GDM1 (cell line): ENCODE measurements at regions not wholly inside any gene's neighbourhood (a gene's known extent, or its start where the extent isn't known, plus 50 kb on each side); places are given as distances from the start of the nearest gene placed in this dataset.

Experiments used
- DNase-seq: peaks from one replicate; lab custom pipeline; 2025; lab: John Stamatoyannopoulos, UW

DNA sequence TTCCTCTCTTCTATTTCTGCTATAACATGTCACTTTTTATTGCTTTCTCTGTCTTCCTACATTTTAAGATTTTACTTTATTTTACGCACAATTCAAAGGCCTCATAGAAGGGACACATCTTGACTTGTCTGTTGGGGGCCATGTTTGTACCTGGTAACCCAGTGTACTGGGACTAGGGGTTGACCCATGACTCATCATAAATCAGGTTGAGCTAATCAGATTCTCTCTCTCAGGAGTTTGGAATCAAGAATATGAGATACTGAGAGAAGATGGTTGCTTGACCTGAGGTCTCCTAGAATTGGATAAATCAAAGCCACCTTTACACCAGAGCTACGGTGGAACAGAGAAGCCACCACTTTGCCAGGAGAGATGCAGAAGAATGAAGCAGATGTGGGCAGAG lies 153.0 kb downstream of the UXS1 start:
- DNase-seq: no peak

DNA sequence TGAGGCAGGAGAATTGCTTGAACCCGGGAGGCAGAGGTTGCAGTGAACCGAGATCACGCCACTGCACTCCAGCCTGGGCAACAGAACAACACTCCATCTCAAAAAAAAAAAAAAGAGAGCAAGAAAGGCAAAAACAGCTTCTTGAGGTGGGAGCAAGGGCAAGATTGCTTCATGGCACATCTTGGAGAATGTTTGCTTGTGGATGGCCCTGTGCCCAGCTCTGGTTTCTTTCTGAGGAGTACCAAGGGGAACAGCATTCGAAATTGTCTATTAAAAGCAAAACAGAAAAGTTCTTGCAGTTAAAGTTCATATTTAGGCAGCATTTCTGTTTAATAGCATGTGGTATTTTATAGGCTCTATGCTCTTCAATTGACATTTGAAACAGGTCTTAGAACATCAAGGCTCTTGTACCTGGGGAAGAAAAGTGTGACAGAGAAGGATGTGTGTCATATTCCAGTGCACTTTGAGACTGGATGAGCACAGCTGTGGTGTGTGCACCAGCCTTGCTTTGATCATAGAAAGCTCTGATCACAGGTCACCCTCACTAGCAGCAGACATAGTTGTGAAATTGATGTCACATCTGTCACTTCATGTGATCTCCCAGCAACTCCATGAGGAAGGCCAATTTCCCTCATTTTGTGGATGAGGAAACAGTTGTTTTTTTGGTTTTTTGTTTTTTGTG lies 154.3 kb downstream of the UXS1 start:
- no peak for DNase-seq

DNA sequence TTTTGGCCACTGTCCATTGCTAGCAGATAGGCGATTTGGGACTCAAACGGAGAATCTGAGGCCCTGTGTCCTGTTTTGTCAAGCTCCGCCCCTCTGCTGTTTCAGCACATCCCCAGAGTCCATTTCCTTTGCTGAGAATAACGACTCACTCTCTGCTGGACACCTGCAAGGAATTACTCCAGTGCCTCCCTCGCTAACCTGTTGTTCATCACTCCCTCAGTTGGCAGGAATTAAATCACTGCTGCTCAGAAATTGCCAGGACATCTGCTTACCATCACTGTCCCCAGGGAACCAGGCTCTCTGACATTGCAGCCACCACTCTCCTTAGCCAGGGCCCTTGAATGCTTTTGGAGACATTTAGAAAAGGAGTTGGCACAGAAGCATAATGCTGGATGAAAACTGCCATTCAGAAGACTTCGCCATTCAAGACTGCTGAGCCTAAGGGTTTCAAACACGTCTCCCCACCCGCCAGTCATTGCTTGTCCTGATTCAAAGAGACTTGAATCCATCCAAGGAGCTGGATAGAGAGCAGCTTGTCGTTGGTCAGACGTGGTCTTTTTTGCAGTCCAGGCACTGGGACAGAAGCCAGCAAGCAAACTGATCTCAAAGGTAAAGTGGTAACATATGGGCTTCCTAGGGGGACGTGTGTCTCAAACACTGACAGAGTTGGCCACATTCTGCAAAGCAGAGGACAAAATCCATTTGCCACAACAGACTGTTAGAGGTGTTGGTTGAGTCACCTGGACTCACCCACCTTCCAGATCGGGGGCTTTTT lies 155.3 kb downstream of the UXS1 start:
- no peak for DNase-seq

DNA sequence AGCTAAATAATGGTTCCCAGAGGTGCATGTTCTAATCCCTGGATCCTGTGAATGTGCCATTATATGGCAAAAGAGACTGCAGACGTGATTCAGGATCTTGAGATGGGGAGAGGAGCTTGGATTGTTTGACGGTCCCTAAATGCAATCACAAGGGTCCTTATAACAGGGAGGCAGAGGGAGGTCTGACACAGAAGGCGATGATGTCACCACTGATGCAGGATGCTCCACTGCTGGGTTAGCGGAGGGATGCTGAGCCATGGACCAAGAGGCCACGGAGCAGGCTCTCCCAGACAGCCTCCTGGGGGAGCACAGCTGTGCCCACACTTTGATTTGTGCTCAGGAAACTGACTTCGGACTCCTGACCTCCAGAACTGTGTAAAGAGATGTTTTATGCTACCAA lies 156.2 kb downstream of the UXS1 start:
- DNase-seq: no peak

DNA sequence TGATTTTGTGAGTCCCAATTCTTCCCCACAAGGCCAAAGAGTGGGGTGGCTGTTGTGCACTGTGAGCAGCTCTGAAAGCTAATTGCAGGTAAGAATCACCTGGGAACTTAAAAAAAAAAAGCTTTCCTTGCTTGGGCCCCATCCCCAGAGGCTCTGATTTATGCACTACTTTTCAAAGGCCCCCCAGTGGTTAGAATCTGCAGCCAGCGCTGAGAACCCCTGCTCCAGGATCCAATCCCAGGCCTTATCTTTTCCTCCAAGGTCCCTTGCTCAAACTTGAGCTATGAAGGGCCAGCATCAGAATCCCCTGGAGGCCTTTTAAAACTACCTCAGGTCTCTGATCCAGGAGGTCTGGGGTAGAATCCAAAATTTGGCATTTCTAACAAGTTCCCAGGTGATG lies 156.8 kb downstream of the UXS1 start:
- DNase-seq: no peak

DNA sequence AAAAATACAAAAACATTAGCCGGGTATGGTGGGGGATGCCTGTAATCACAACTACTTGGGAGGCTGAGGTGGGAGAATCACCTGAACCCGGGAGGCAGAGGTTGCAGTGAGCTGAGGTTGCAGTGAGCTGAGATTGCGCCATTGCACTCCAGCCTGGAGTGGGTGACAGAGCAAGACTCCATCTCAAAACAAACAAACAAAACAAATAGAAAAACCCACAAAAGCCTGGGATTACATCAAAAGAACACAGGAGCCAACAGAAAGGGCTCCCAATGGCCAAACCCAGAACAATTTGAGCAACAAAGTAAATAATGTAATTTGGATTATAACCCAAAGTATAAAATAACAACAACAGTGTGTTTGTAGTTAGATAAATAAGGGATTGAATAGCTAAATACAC lies 159.8 kb downstream of the UXS1 start:
- DNase-seq: no peak

DNA sequence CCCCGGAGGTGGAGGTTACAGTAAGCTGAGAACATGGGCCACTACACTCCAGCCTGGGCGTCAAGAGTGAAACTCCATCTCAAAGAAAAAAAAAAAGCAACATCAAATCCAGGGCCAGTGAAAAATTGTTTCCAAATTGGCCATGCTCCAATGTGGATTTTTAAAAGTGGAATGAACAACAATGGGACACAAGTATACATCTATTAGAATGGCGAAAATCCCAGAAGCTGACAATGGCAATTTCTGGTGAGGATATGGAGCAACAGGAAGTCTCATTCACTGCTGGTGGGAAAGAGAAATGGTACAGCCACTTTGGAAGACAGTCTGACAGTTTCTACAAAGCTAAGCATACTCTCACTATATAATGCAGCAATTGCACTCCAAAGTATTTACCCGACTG lies 161.4 kb downstream of the UXS1 start:
- DNase-seq: no peak

DNA sequence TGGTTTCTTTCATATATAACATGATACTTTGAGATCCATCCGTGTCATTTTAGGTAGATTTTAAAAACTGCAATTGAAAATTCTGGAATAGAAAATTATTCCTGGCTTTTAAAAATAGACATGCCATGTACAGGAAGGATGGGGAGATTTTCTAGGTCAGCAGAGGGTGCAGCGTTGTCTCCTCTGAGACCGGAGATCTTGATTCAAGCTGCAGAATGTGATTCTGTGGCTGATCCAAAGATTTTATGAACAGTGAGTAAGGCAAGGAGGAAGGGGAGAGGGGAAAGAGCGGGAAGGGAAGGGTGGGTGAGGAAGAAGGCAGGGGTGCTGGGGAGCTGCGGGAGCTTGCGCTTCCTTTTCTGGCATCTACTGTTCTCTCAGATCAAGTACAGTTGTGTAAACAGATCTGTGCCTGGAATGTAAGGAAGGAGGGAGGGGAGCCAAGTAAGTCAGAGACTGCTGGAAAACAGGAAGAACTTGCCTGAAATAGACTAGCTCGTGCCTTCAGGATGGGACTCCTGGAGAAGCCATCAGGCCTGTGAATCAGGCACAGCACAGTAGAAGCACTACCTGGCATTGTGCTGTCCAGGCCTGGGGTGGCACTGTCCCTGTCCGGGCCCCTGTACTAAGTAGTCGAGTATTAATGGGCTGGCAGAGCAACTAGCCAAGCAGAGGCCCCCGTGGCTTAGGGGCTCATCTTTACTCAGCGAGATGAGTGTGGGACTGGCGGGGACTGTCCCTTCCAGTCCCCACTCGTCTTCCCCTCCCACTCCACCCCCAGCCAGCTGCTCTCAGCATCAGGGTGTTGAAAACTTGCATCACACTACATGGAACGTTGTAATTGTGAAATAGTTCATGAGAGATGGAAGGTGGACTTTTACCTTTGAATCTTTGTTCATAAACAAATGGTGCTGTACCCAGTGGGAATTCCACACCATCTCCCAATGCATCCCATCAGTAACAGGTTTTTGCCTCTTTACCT lies 163.5 kb downstream of the UXS1 start:
- no peak for DNase-seq

DNA sequence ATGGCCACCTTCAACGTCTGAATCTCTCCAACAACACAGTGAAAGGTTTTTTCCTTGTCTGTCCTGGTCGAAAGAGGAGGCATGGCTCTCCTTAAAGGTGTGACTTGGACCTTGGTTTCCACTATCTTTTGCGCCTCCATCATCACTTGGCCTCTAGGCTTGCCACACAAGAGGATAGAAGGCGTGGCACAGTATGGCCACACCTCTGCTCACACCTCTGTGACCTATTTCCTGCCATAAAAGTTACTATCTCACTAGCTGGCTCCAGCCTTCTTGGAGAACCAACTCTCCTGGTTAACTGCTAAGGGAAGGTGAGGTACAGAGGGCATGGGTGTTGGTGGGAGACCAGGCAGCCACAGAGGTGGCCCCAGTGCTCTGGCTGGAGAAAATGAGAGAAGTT lies 165.9 kb downstream of the UXS1 start:
- DNase-seq: no peak

DNA sequence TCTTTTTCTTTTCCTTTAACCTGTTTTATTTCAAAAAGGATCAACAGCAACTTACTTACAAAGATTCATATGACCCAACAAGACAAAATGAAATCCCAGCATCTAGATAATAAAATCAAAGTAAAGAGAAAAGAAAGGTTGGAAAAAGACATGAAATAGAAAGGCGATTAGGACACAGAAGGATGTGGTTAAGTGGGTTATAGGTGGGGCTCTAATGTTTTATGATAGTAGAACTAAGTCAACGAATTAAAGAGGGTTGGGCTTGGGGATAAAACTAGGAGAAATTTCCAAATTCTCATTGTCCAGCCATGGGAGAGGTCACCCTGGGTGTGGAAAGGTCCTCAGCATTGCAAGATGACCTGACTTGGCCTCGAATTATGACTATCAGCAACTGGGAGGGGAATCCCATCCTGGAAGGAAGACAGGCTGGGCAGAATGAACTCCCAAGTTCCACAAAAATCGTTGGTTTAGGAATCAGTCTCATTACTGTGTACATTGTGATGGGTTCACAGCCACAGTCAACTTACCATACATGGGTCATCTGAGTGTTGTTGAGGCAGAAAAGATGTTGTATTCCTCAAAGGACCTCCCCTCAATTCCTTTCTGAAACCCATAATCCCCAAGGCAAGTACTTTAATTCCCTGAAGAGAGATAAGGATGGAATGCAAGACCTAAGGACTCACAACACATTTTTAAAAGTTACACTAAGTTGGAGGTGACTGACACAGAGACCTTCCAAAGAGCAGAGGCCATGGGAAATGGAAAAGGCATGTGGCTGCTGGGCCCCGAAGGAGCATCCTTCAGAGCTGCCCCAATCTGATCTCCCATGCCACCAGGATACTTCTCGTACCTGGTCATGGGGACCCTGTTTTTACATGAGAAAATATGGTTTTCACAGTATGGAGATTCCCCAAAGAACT lies 167.6 kb downstream of the UXS1 start:
- DNase-seq: no peak

DNA sequence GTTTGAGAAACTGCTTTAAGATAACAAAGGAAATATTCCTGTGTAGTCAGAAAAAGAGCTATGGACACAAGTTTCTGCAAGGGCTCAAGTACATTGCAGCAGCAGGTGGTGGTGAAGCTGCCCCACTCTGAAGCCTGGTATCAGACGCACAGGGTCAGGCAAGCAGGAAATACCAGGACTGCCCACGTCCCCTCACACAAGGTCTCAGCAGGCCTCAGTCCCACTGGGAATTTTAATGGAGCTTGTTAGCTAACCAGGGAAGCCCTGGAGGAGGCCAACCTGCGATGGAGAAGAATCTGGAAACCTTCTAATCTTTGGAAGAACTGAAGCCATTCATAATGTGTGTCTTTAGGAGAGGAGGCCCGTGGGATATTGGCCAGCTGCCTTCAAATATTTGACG lies 168.3 kb downstream of the UXS1 start:
- no peak for DNase-seq

DNA sequence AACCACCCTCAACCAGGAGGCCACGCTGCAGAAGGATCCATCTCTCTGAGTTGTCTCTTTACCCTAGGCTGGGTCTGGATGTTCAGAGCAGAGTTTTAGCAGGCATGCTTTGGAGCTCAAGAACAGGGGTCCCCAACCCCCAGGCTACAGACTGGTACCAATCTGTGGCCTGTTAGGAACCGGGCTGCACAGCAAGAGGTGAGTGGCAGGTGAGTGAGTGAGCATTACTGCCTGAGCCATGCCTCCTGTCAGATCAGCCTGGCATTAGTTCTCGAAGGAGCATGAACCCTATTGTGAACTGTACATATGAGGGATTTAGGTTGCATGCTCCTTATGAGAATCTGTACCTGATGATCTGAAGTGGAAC lies 172.5 kb downstream of the UXS1 start:
- DNase-seq: no peak

DNA sequence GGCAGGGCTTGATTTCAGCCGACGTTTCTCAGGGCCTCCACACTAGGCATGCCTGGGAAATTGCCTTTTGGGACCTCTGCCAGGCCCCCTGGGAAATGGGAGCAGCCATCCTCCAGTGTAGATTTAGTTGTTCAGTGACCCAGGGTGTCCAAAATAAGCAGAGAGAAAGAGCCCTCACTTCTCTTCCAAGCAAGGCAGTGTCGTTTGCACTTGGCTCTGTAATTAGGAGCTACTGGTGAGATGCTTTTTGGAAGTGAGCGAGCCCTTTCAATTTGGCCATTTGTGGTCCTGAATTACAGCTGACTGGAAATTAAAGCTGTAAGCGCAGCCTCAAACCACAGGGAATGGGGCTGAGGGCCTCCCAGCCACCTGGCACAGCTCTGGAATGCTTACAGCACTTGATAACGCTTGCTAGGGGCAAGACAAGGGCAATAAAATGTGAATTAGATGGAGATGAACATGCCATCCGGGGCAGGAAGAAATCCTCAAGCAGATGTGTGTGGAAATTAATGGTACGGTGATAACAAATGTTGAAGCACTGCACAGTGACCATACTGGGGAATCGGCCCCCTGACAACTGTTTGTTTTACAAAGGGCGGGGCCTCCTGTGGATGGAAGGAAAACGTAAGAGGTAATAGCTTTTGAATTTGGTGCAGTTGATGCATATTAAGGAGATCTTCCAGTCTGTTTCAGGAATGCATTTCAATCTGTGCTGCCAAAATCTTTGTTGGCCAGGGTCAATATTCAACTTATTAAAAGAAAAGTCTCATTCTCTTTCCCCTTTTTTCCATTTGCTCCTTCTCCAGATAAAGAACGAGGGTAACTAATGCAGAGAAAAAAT lies 173.1 kb downstream of the UXS1 start:
- no peak for DNase-seq

DNA sequence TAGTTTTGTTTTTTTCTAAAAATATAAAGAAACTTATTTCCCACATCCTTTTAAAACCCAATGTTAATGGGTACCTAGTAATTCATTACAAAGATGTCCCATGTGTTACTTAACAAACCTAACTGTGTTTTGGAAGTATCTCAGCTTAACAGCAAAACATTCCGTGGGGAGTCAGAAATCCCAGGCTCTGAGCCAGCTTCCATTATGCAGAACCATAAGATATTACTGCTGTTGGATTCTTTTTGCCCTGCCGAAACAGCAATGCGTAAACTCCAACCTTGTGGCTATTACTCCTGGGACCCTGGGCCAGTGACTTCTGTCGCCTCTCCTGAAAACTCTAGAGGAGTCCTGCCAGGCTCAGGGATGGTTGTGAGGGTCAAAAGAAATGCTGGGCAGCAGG lies 174.1 kb downstream of the UXS1 start:
- no peak for DNase-seq

DNA sequence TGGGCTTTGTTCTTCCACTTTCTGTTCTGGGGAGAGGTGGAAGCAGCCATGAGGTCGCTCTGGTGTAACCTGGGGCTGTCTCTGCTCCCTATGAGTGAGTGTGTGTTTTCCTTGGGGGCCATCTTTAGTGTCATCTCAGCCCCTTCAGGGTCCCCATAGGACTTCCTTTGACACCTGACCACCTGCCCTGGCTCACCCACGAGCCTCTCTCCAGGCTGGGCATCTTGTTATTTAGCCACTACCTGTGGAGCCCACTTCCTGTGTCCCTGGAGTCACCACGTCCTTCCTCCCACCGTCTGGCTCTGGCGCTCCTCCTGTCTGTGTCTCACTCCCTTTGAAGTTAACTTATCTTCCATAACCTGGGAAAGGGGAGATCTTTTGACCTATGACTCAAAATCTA lies 176.0 kb downstream of the UXS1 start:
- no peak for DNase-seq

DNA sequence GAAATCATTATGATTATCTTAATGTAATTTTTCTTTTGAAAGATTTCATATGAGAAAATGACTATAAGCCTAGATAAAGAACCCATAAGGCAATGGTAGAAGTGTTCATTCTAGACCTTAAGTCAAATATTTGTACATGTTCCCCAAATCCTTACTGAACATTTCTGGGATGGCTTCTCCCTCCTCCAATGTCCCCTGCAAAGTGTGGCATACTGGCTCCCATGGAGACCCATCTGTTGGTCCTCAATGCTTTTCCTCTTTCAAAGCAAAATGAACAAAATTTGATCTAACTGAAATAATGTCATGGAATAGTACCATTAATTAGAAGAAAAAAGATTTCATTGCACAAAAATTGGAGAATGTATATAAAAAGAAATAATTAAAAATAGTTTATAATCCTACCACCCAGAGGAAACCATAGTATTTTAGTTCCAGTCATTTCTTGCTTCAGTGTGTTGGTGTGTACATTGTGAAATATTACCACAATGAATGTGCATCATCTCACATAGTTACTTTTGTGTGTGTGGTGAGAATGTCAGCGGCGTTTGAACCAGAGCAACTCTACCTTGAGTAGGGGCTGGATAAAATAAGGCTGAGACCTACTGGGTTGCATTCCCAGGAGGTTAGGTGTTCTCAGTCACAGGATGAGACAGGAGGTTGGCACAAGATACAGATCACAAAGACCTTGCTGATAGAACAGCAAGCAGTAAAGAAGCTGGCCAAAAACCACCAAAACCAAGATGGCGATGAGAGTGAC lies 181.3 kb downstream of the UXS1 start:
- no peak for DNase-seq

DNA sequence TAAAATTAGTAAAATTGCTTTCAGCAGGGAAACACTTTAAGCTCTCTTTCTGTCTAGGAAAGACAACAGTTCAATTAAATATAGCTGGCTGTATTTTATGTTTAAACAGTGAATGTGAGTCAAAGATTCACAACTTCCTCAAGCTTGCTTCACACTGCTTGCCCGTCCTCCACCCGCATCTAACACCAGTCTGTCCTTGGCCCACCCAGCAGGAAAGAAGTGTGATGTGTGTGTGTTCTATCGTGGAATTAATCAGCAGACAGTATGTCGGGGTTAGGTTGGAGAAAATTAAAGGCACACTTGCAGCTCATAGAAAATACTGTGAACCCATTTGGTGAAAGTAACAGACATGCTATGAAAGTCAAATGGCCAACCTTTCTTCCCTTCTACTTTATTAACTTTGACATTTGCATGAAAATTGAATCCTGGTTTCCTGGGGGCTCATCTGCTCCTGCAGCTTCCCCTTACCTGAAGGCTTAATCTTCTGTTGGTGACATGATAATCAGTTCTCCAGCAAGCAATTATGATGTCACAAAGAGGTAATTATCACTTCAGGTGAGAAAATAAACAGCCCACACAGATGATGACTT lies 182.0 kb downstream of the UXS1 start:
- no peak for DNase-seq

DNA sequence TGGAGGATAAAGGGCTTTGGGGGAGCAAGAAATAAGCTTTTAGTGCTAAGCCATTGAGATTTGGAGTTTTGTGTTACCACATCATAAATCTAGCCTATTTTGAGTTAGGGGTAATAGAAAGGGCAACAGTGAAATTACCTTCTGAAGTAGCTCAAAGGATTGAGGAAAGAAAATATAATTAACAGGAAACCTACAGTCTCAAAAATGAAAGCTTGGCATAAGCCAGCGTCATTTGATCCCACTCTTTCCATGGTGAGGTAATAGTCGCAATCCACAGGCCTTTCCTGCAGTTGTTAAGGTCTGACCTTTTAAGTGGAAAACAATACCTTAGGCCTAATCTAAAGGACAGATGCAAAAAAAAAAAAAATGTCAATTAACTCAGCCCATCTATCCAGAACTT lies 182.7 kb downstream of the UXS1 start:
- DNase-seq: no peak

DNA sequence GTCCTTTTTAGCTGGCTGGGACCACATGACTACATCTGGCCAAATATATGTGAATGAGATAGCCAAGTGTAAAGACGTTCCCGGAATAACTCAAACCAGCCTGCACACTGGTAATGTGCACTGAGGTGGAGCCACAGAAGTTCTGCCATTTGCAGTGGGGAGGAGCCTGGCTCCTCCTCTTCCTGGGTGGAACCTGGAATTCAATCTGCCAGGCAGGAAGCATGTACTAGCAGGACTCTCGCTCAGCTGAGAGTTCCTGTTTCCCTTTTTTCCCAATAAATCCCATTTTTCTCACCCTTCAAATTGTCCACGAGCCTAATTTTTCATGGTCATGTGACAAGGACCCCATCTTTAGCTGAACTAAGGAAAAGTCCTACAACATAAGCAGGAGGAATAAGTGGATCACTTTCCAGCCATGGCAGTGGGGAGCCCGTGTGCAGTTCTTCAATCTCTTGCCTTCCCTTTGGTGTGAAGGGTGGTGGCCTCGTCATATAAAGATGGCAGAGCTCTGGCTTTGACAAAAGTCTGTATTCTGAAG lies 183.2 kb downstream of the UXS1 start:
- DNase-seq: no peak
